NCI-H526 (cell line): ENCODE measurements at regions not wholly inside any gene's neighbourhood (a gene's known extent, or its start where the extent isn't known, plus 50 kb on each side); places are given as distances from the start of the nearest gene placed in this dataset.
A peak's percentile ranks its signal among the peaks of the same experiment; 100 is the strongest.

Experiments used
- DNase-seq, 2 experiments: peaks; one replicate each; lab custom pipeline; 2025; lab: John Stamatoyannopoulos, UW

DNA sequence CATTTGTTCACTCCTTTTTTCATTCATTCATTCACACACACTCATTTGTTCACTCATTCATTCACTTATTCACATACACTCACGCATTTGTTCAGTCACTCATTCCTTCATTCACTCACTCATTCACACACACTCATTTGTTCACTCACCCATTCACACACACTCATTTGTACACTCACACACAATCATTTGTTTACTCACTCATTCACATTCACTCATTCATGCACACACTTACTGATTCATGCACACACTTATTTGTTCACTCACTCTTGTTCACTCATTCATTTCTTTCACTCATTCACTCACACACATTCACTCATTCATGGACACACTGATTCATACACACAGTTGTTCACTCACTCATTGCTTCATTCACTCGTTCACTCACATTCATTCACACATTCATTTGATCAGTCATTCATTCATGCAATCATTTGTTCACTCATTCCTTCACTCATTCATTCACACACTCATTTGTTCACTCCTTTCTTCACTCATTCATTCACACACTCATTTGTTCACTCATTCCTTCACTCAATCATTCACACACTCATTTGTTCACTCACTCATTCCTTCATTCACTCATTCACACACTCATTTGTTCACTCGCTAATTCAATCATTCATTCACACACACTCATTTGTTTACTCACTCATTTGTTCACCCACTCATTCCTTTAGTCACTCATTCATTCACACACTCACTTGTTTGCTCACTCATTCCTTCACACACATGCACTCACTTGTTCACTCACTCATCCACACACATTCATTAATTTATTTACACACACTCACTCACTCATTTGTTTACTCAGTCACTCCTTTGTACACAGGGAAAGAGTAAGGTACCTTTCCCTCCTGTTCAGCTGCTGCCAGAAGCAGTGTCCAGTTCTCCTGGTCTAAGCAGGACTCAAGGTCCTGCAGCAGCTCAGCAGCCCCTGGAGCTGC lies 50.7 kb upstream of the BHLHE23 start:
- no peak for DNase-seq

DNA sequence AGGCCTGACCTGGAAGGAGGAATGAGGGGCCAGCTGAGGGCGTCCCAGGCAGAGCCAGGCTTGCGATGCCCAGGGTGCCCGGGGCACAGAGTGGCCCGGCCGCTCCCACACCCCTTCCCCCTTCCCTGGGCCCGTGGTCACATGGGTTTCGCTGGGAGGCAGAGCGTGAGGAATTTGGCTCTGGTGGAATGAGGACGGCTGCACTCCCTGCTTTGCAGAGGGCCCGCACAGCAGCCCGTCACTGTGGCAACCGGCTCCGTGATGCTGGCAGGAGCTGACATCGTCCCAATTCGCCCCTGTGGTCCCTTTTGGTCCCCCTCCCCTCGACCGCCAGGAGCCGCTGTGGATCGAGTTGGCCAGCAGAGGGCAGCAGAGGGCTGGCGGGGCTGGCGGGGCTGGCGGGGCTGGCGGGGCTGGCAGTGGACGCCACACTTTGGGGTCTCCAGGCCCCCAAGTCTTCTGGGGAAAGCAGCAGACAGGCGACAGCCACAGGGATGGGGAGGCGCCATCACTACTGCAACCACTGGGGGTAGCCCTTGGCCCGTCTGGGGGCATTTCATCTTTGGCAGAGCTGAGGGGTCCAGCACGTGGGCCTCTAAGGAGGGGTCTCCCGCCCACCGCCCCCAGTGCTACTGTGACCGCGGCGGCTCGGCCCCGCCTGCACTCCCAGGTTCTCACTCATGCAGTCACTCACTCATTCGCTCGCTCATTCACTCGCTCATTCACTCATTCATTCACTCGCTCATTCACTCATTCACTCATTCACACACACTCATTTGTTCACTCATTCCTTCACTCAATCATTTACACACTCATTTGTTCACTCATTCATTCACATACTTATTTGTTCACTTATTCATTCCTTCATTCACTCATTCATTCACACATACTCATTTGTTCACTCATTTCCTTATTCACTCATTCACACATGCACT lies 49.7 kb upstream of the BHLHE23 start:
- peak in 1 of 2 experiments; percentile 77 for DNase-seq
